ENCODE measurements at regions not wholly inside any gene's neighbourhood (a gene's known extent, or its start where the extent isn't known, plus 50 kb on each side); places are given as distances from the start of the nearest gene placed in this dataset.

GRCh38 chr5:51573835-51574234, 190.6 kb downstream of the ISL1 start:
- Histone ChIP-seq H3K9ac (ENCODE audit: low read length) (no peak overlapping the region), H2AFZ (ENCODE audit: low read depth, low read length) (no peak overlapping the region), H3K9me2 (ENCODE audit: insufficient read depth, low read length) (no peaks in the 10 kb centered on the region), H3K27me3 (ENCODE audit: insufficient read depth, low read depth, low read length) (no peaks in the 10 kb centered on the region), H3K4me3 (ENCODE audit: low read length) (no peak overlapping the region), H3F3A (ENCODE audit: insufficient read depth, low read length, poor library complexity, severe bottlenecking) (no peaks in the 10 kb centered on the region), H3K9me3 (ENCODE audit: low read length) (no peaks in the 10 kb centered on the region), H4K20me1 (ENCODE audit: insufficient read depth) (no peaks in the 10 kb centered on the region), H3K4me2 (ENCODE audit: low read length) (no peak overlapping the region), H3K79me2 (replicated peaks; ENCODE audit: insufficient read depth, low read length) (no peaks in the 10 kb centered on the region), H3K27ac (ENCODE audit: low read length) (no peak overlapping the region), H3K36me3 (ENCODE audit: insufficient read depth, low read length) (no peaks in the 10 kb centered on the region)
- no peak for TF ChIP-seq EZH2 (IDR thresholded peaks at IDR 0.05; ENCODE audit: borderline replicate concordance, insufficient read depth, low read length, poor library complexity, severe bottlenecking)

- no peaks in the 10 kb centered on the region for H3K79me2 ChIP-seq (replicated peaks; ENCODE audit: insufficient read depth, low read length)
- no peak overlapping the region for H2AFZ ChIP-seq (ENCODE audit: low read depth, low read length)
- no peak overlapping the region for H3K4me3 ChIP-seq (ENCODE audit: low read length)
- TF ChIP-seq MXI1 (conservative IDR thresholded peaks at IDR 0.05; ENCODE audit: poor library complexity, severe bottlenecking) (no peak), REST (IDR thresholded peaks at IDR 0.05; ENCODE audit: borderline replicate concordance) (no peak)
- no peaks in the 10 kb centered on the region for H3K27me3 ChIP-seq (ENCODE audit: insufficient read depth, low read depth, low read length)
- H3K27ac ChIP-seq (ENCODE audit: low read length), result peak overlapping the region; percentile 14
- H3K9ac ChIP-seq (ENCODE audit: low read length), result no peak overlapping the region
- H3K9me2 ChIP-seq (ENCODE audit: insufficient read depth, low read length), result no peaks in the 10 kb centered on the region
- H3K9me3 ChIP-seq (ENCODE audit: low read length), result no peaks in the 10 kb centered on the region
- H3K36me3 ChIP-seq (ENCODE audit: insufficient read depth, low read length), result no peaks in the 10 kb centered on the region
- H3F3A ChIP-seq (ENCODE audit: insufficient read depth, low read length, poor library complexity, severe bottlenecking), result peaks cover 5% of the 10 kb centered on the region
- H3K4me2 ChIP-seq (ENCODE audit: low read length), result no peak overlapping the region
- no peaks in the 10 kb centered on the region for H4K20me1 ChIP-seq (ENCODE audit: insufficient read depth)
Observed at GRCh38 chr5:51582871-51583394, 199.7 kb downstream of the ISL1 start.

GRCh38 chr5:51598026-51598425, 214.8 kb downstream of the ISL1 start:
- H3K9me2 ChIP-seq (ENCODE audit: insufficient read depth, low read length), result no peaks in the 10 kb centered on the region
- no peak overlapping the region for H3K4me3 ChIP-seq (ENCODE audit: low read length)
- TF ChIP-seq EZH2 (IDR thresholded peaks at IDR 0.05; ENCODE audit: borderline replicate concordance, insufficient read depth, low read length, poor library complexity, severe bottlenecking), result no peak
- no peak overlapping the region for H3K4me2 ChIP-seq (ENCODE audit: low read length)
- no peaks in the 10 kb centered on the region for H3K79me2 ChIP-seq (replicated peaks; ENCODE audit: insufficient read depth, low read length)
- H3K9me3 ChIP-seq (ENCODE audit: low read length), result no peaks in the 10 kb centered on the region
- no peak overlapping the region for H2AFZ ChIP-seq (ENCODE audit: low read depth, low read length)
- no peaks in the 10 kb centered on the region for H3F3A ChIP-seq (ENCODE audit: insufficient read depth, low read length, poor library complexity, severe bottlenecking)
- no peaks in the 10 kb centered on the region for H4K20me1 ChIP-seq (ENCODE audit: insufficient read depth)
- no peaks in the 10 kb centered on the region for H3K36me3 ChIP-seq (ENCODE audit: insufficient read depth, low read length)
- H3K9ac ChIP-seq (ENCODE audit: low read length), result no peak overlapping the region
- no peaks in the 10 kb centered on the region for H3K27me3 ChIP-seq (ENCODE audit: insufficient read depth, low read depth, low read length)
- no peak overlapping the region for H3K27ac ChIP-seq (ENCODE audit: low read length)

DNA sequence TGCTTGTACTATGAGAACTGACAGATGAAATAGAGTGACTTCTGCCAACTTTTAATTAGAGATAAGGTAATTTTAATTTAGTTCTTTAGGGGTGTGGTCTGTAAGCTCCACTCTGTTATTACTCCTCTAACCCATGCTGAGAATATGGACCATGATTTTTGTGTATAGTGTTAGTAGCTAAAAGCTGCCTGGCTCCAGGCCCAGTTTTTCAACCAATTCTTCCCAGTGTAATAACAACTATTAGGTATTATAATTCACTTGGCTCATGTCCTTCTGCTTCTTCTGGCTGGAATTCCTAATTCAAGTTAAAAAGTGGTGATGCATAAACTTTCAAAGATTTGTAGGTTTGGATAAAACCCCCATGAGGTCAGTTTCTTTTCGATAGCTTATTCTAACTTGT, 216.3 kb downstream of the ISL1 start:
- no peaks in the 10 kb centered on the region for H3K27me3 ChIP-seq (ENCODE audit: insufficient read depth, low read depth, low read length)
- no peaks in the 10 kb centered on the region for H4K20me1 ChIP-seq (ENCODE audit: insufficient read depth)
- no peaks in the 10 kb centered on the region for H3K9me3 ChIP-seq (ENCODE audit: low read length)
- H3K79me2 ChIP-seq (replicated peaks; ENCODE audit: insufficient read depth, low read length), result no peaks in the 10 kb centered on the region
- no peak overlapping the region for H3K4me2 ChIP-seq (ENCODE audit: low read length)
- no peak overlapping the region for H3K9ac ChIP-seq (ENCODE audit: low read length)
- H3K4me3 ChIP-seq (ENCODE audit: low read length), result no peak overlapping the region
- H2AFZ ChIP-seq (ENCODE audit: low read depth, low read length), result no peak overlapping the region
- H3K27ac ChIP-seq (ENCODE audit: low read length), result no peak overlapping the region
- H3K9me2 ChIP-seq (ENCODE audit: insufficient read depth, low read length), result no peaks in the 10 kb centered on the region
- no peaks in the 10 kb centered on the region for H3K36me3 ChIP-seq (ENCODE audit: insufficient read depth, low read length)
- no peaks in the 10 kb centered on the region for H3F3A ChIP-seq (ENCODE audit: insufficient read depth, low read length, poor library complexity, severe bottlenecking)
- TF ChIP-seq POLR2AphosphoS5 (IDR thresholded peaks at IDR 0.05), result no peak
- TF ChIP-seq EZH2 (IDR thresholded peaks at IDR 0.05; ENCODE audit: borderline replicate concordance, insufficient read depth, low read length, poor library complexity, severe bottlenecking), result no peak
- TF ChIP-seq TAF1 (IDR thresholded peaks at IDR 0.05; ENCODE audit: low read depth), result no peak
- no peak for TF ChIP-seq EP300 (conservative IDR thresholded peaks at IDR 0.05; ENCODE audit: poor library complexity, severe bottlenecking)
- TF ChIP-seq SMC3 (conservative IDR thresholded peaks at IDR 0.05; ENCODE audit: poor library complexity), result no peak
- no peak for TF ChIP-seq REST (IDR thresholded peaks at IDR 0.05; ENCODE audit: borderline replicate concordance)
- no peak for TF ChIP-seq RAD21 (conservative IDR thresholded peaks at IDR 0.05)
- no peak for TF ChIP-seq CTCF (IDR thresholded peaks at IDR 0.05; ENCODE audit: poor library complexity, severe bottlenecking)
- TF ChIP-seq MXI1 (conservative IDR thresholded peaks at IDR 0.05; ENCODE audit: poor library complexity, severe bottlenecking), result no peak

Measured in neural cell (in vitro differentiated cells).